HG03064 (cell line): ENCODE measurements at regions not wholly inside any gene's neighbourhood (a gene's known extent, or its start where the extent isn't known, plus 50 kb on each side); places are given as distances from the start of the nearest gene placed in this dataset.
"Not testable (repeated sequence)": the region's sequence is repeated elsewhere in the genome, so short reads cannot be mapped to it uniquely, and the experiment has no call there.

ENCODE experiments used
- ATAC-seq: cut with Tn5 transposase; IDR thresholded peaks from one replicate; pipeline ENCODE4 v1.9.1; 2021; ENCODE audit warnings: low read depth; ENCODE audit not compliant: unreplicated experiment

- no peak for ATAC-seq
These were observed 71.4 kb downstream of the TLR4 start for GRCh38 chr9:117775591-117775990.

GRCh38 chr9:117777823-117778222 lies 73.6 kb downstream of the TLR4 start:
- no peak for ATAC-seq

- no peak for ATAC-seq
These were observed 75.6 kb downstream of the TLR4 start for GRCh38 chr9:117779760-117780159.

DNA sequence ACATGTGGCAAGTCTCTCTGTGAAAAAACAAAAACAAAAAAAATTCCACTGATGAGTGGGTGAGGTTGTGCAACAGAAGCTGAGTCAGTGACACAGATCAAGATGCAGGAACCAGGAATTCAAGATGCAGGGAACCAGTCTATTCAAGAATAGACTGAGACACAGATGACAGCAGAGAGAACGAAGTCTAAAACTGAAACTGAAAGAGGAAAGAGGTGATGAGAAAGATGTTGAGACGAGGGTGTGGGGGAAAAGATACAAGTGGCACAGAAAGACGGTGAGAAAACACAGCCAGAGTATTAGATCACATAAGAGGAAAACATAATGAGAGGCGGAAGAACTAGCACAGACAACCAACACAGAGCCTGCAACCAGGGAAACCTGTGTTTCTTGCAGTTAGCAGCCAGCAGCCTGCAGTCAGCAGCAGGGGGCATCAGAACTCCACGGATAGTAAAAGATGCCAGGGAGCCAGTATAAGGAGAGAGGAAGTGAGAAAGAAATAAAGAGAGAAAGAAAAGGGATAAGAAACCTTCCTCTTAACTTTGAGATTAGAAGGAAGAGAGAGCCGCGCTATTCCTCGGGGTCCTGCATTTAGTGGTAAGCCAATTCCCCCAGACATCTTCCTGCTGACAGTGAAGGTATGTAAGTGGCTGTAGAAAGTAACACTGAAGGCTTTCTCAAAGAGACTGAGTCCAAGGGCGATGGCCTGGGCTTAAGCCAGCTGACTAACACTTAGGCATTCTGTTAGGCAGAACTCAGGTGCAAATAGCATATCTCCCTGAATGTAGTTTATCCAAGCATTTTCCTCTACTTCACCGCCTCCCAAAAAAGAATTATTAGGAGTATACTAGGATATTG lies 79.0 kb downstream of the TLR4 start:
- ATAC-seq: peak; percentile 56

DNA sequence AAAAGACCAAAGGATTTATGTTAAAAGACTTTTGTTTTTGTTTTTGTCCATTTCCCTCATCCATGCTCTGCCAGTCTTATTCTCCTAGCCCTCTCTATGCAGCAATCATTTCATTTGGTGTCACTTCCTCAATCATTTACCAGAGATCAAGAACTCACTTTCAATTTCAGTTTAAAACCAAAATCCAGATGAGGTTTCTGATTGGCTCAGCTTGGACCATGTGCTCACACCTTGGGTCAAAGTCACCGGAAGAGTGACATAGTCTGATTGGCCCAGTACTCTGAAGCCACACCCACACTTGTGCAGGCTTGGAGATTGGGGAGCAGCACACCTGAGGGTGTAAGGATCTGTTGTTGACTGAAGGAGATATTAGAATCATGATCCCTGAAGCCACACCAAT lies 79.6 kb downstream of the TLR4 start:
- peak; percentile 89 for ATAC-seq

DNA sequence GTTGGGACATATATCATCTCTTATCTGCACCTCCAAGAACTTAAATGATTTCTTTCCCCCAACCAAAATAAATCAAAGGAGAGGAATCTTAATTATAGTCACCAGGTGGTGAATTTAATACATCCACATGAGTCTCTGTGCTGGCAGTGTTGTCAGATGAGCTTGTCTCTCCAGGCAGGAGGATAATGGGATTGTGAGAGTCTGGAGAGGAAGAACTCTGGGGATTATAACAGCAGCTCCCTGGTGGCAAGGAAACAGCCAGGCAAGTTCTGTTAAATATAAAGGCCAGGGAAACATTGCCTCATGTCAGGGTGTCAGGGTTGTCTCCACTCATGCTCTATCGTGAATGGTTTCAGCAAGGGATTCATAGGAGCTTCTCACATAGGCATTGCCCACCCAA lies 80.8 kb downstream of the TLR4 start:
- ATAC-seq: no peak

DNA sequence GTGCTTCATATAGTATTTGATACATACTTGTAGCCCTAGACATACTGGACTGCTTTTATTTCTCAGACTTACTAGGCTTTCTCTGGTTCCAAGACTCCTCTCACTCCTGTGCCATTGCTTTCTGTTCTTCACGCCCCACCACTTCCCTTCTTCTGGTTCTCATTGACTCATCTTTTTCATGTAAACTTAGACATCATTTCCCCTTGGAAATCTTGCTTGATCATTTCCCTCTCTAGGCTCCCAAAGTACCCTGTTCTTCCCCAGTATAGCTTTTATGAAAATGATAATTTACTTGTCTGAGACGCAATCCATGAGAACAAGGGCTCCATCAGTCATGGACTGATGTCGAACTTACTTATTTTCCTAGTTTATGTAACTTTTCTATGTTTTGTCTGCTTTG lies 83.5 kb downstream of the TLR4 start:
- no peak for ATAC-seq

DNA sequence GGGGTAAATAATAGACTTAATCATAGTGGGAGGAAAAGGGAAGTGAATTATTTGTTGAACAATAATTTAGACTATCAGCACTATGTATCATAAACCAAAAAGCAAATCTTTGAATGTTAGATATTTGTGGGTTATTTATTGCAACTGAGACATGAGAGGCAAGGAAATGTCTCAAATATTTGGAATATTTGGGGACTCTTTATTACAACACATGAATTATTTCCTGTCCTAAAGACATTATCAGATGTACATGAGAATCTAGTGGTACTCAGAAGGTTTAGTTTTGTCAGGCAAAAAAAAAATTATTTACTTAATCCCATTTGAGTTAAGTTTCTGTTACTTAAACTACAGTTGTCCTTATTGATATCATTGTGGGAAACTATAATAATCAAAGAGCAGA lies 91.1 kb downstream of the TLR4 start:
- ATAC-seq: no peak

DNA sequence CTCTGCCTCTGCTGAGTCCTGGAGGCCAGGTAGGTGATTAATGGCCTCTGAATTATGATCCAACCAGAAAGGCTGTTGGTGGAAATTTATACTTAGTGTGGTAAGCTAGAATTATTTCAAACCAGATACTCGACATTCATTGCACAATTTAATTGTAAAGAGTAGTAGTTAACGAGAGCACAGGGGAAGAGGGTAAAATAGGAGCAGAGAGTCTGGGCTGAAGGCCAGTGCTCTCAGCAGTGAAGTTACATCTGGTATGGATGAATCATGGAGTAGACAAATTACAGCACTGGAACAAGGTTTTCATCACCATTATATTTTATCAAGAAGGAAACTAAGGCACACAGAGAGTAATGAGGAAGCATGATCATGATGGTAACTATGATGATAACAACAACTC lies 92.5 kb downstream of the TLR4 start:
- ATAC-seq: no peak

DNA sequence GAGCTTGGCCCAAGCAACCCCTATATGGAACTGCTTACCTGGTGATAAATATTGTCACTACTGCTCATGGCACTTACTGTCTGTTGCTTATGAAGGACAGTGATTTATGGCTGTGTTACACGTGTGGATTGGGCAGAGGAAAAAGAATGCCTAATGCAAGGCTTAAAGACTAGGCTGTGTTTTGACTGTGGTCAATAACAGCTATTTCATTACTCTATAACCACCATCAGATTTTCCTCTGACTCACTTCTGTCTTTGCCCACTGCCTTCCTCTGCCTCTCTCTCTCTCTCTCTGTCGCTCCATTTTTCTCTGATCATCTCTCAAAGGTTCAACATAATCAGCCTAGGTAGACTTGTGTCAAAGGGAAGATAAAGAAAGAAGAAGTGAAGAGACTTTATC lies 96.2 kb downstream of the TLR4 start:
- no peak for ATAC-seq

GRCh38 chr9:117809751-117810150 lies 105.5 kb downstream of the TLR4 start:
- ATAC-seq: no peak

DNA sequence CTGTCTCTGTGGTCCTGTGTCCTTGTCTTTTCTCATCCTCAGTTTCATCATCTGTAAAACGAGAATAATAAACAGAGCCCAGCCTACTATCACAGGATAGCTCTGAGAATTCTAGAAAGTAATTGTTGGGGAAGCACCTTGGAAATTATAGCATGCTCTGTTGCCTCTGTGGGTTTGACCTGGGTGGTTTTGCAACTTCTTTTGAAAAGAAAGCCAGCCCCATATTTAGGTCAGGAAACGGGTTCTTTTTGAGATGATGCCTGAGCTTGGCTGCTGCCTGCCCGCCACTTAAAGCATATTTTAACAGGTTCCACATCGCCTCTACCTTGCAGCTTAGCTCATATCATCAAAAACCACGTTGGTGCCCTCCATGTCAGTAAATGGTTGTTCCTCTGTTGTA lies 111.1 kb downstream of the TLR4 start:
- ATAC-seq: no peak

- no peak for ATAC-seq
These were observed 111.7 kb downstream of the TLR4 start for GRCh38 chr9:117815948-117816347.

DNA sequence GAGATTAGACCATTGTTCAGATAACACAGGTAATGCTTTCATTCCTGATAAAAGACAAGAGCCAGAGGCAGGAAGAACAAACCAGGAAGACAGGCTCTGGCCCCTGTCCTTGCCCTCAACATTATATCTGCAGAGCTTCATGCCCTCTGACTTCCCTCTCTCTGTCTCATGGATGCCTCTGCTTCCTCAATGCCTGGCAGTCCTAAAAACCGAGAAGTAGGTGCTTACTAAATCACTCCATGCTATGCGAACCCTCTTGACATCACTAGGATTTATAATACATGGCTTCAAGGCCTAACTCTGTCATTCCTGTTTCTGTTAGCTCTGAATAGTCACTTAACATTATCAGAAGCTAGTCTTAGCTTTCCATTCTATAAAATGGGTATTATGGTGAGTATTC lies 117.8 kb downstream of the TLR4 start:
- ATAC-seq: no peak

DNA sequence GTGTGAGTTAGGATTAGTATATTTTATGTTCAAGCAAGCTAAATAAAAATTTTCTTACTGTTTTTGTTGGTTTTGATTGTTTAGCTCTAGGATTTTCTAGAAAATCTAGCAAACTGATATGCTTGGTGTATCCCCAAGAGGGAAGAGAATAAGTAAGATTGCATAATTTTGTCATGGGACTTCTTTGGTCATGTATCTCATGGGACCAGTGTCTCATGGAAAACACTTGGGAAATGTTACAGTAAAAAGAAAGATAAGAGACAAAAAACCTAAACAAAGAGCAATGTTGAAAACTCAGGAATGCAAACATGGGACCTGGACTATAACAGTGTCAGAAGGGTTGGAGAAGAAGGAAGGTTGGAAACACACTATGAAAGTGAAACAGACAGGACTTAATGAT lies 119.4 kb downstream of the TLR4 start:
- no peak for ATAC-seq

DNA sequence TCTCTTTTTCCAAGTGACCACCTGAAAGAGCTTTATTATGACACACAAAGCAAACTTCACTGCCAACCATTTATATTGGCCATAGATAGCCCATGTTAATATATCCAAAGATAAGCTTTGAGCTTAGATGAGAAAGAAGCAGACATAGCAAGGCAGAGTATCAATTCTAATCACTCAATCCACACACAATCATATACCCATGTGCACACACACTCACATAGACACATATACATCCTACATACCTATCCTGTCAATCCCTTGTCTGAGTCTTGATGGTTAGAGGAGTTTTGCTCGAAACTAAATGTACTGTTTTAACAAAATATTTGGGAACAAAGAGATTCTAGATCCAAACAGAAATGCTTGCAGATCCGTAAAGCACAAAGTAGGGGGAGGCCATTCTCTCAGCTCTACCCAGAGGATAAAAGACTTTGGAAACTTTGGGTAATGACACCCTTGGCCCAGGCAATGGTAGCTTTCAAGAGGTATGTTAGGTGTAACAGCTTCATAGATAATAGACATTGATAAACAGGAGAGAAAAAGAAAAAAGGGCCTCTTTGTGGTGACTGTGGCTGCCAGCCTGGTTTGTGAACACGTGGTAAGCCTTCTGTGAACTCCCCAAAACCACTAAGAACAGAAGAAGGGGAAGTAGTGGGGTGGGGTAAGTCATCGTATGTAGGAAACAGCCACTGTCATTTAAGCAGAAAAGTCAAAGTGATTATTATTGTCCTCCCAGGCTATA lies 121.6 kb downstream of the TLR4 start:
- peak; percentile 91 for ATAC-seq

- no peak for ATAC-seq
These were observed 122.6 kb downstream of the TLR4 start for GRCh38 chr9:117826837-117827236.

- no peak for ATAC-seq
These were observed 123.3 kb downstream of the TLR4 start for GRCh38 chr9:117827456-117827855.

DNA sequence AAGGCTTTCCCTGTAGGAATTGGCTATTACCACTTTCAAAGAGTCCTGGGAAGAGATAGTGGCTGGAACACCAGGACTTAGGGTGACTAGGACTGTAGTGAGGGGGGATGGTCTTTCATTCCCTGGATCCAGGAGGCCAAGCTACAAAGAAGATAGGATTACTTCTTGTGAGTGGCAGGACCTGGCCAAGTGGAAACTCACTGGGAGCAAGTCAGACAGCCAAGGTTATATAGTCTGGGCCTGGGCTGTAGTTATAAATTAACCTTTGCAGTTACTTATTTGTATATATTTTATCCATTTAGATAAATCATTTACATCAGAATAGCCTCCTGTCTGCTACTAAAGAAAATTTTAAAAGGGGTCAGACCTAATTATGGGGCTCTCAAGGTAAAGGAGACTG lies 124.3 kb downstream of the TLR4 start:
- no peak for ATAC-seq

DNA sequence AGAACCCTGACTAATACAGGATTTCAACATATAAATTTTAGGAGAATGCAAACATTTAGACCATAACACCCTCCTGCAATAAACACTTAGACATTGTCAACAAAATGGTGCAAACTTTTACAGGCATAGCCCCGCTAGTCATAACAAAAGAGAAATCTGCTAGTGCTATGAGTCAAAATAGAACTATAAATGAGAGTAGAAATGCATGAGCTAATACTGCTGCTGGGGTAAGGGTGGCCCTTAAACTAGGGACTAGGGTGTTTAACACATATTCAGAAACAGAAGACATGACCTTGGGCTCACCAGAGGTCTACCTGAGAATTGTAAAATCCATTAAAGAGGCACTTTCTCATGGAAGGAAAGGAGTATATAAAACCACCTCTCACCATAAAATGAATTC lies 131.6 kb downstream of the TLR4 start:
- no peak for ATAC-seq

DNA sequence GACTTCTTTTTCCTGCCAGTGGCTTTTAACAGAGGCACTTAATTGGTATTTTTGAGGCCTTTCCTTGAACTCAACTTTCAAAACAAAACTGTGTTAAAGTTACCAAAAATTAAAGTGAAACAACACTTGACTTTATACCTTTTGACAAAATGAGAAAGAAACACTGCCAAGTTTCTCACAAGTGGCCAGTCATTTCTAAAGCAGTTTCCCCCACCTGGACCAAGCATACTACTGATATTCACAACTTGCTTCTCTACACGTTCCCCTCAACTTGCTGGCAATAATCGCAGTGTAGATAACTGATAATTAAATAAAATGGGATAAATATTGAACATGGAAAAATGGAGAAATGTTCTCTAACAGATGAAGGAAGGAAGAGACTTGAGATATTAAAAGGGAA lies 135.7 kb downstream of the TLR4 start:
- no peak for ATAC-seq

DNA sequence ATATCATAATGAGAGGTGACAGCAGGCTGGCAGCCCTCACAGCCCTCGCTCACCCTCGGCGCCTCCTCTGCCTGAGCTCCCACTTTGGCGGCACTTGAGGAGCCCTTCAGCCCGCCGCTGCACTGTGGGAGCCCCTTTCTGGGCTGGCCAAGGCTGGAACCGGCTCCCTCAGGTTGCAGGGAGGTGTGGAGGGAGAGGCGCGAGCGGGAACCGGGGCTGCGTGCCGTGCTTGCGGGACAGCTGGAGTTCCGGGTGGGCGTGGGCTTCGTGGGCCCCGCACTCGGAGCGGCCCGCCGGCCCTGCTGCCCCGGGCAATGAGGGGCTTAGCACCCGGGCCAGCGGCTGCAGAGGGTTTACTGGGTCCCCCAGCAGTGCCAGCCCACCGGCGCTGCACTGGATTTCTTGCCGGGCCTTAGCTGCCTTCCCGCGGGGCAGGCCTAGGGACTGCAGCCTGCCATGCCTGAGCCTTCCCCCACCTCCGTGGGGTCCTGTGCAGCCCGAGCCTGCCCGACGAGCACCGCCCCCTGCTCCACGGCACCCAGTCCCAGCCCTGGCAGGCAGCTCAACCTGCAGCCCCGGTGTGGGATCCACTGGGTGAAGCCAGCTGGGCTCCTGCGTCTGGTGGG lies 147.7 kb downstream of the TLR4 start:
- ATAC-seq: not testable (repeated sequence)
